Left ventricle myocardium inferior (tissue), 1 donor: ENCODE measurements at regions not wholly inside any gene's neighbourhood (a gene's known extent, or its start where the extent isn't known, plus 50 kb on each side); places are given as distances from the start of the nearest gene placed in this dataset.

Experiments used
- DNase-seq: peaks from one replicate; pipeline ENCODE4 v3.0.0-alpha.2; 2020
- H3K27ac ChIP-seq: fragments of 200-600 bp; replicated peaks from 2 replicates; pipeline ENCODE4 v1.8.0; 2021
- H3K27me3 ChIP-seq: fragments of 200-600 bp; 2 replicates; pipeline ENCODE4 v1.8.0; 2021; ENCODE audit warnings: low read depth
- H3K36me3 ChIP-seq: fragments of 200-600 bp; 2 replicates; pipeline ENCODE4 v1.8.0; 2021
- H3K4me1 ChIP-seq: fragments of 200-600 bp; 2 replicates; pipeline ENCODE4 v1.8.0; 2021
- H3K4me3 ChIP-seq: fragments of 200-600 bp; 2 replicates; pipeline ENCODE4 v1.8.0; 2021; ENCODE audit warnings: mild to moderate bottlenecking, moderate library complexity
- H3K9me3 ChIP-seq: fragments of 200-600 bp; replicated peaks from 2 replicates; pipeline ENCODE4 v1.8.0; 2021
- CTCF ChIP-seq: fragments of 200-600 bp; IDR thresholded peaks from 2 replicates; pipeline ENCODE4 v1.8.0; 2021; ENCODE audit warnings: antibody characterized with exemption, mild to moderate bottlenecking, borderline replicate concordance
- intact Hi-C: fragments of 100-400 bp; cut with micrococcal nuclease; formaldehyde crosslinking; loops from one replicate; pipeline ENCODE4 v1.11.0; 2022
- donor health status: DM: no; HTN: yes; CAD: no; lungs with severe emphysema.

GRCh38 chr16:65480281-65481091, 358.6 kb upstream of the CDH11 start:
- H3K27me3 ChIP-seq = no peaks in the 10 kb centered on the region

GRCh38 chr16:65476448-65476955, 354.6 kb upstream of the CDH11 start:
- Histone ChIP-seq H3K4me1 (no peaks in the 10 kb centered on the region), H3K27me3 (peaks cover 7% of the 10 kb centered on the region), H3K9me3 (no peaks in the 10 kb centered on the region), H3K27ac (no peak overlapping the region), H3K36me3 (no peaks in the 10 kb centered on the region), H3K4me3 (no peak overlapping the region)
- TF ChIP-seq CTCF = no peak
- intact Hi-C loops = no loop called here
- DNase-seq = no peak

More at GRCh38 chr16:65480281-65481091, 358.6 kb upstream of the CDH11 start:
- no peak overlapping the region for H3K4me3 ChIP-seq
- H3K4me1 ChIP-seq = no peaks in the 10 kb centered on the region
- DNase-seq = no peak
- TF ChIP-seq CTCF = no peak
- no peaks in the 10 kb centered on the region for H3K36me3 ChIP-seq
- H3K27ac ChIP-seq = no peak overlapping the region
- intact Hi-C loops = no loop called here
- H3K9me3 ChIP-seq = no peaks in the 10 kb centered on the region

- H3K4me3 ChIP-seq = no peak overlapping the region
- H3K9me3 ChIP-seq = no peaks in the 10 kb centered on the region
- intact Hi-C loops = no loop called here
- H3K27ac ChIP-seq = no peak overlapping the region
- no peaks in the 10 kb centered on the region for H3K36me3 ChIP-seq
- no peak for TF ChIP-seq CTCF
- H3K4me1 ChIP-seq = no peaks in the 10 kb centered on the region
- peaks cover 8% of the 10 kb centered on the region for H3K27me3 ChIP-seq
- DNase-seq = no peak
These were observed 351.8 kb upstream of the CDH11 start for GRCh38 chr16:65473699-65474098.

GRCh38 chr16:65469116-65469515, 347.3 kb upstream of the CDH11 start:
- no peaks in the 10 kb centered on the region for H3K4me1 ChIP-seq
- peaks cover 8% of the 10 kb centered on the region for H3K27me3 ChIP-seq
- no peak overlapping the region for H3K27ac ChIP-seq
- no peak for DNase-seq
- intact Hi-C loops = no loop called here
- H3K4me3 ChIP-seq = no peak overlapping the region
- H3K9me3 ChIP-seq = no peaks in the 10 kb centered on the region
- H3K36me3 ChIP-seq = no peaks in the 10 kb centered on the region
- no peak for TF ChIP-seq CTCF

GRCh38 chr16:65468133-65468532, 346.3 kb upstream of the CDH11 start:
- DNase-seq = no peak
- no peak for TF ChIP-seq CTCF
- no peaks in the 10 kb centered on the region for H3K36me3 ChIP-seq
- intact Hi-C loops = no loop called here
- no peaks in the 10 kb centered on the region for H3K9me3 ChIP-seq
- H3K4me1 ChIP-seq = no peaks in the 10 kb centered on the region
- no peak overlapping the region for H3K4me3 ChIP-seq
- no peak overlapping the region for H3K27ac ChIP-seq
- peaks cover 8% of the 10 kb centered on the region for H3K27me3 ChIP-seq
